GM18517 (cell line): ENCODE measurements at regions not wholly inside any gene's neighbourhood (a gene's known extent, or its start where the extent isn't known, plus 50 kb on each side); places are given as distances from the start of the nearest gene placed in this dataset.
"Not testable (repeated sequence)": the region's sequence is repeated elsewhere in the genome, so short reads cannot be mapped to it uniquely, and the experiment has no call there.

Source experiments
- ATAC-seq: cut with Tn5 transposase; IDR thresholded peaks from one replicate; pipeline ENCODE4 v1.9.1; 2021; ENCODE audit warnings: mild to moderate bottlenecking, moderate library complexity; ENCODE audit not compliant: unreplicated experiment

DNA sequence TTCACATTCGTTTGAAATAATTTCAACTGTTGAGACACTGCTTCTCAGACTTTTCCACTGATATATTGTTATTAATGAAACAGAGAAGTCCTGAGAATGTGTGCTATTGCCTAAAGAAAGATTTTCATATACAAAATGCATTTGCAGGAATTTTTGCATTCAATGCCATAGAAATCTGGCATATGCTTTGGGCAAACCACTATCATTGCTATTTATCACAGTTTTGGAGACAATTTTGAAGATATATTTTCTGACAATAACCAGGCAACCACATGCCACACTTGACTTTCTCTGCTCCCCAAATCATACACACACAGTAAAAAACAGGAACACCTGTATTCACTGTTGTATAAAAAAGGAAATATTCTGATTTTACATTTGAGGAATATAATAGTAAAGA, 1303.7 kb upstream of the IGFBP7 start:
- ATAC-seq: no peak

- ATAC-seq: no peak
Observed at GRCh38 chr4:58411904-58412303, 1301.7 kb upstream of the IGFBP7 start.

GRCh38 chr4:58406762-58407161, 1296.6 kb upstream of the IGFBP7 start:
- no peak for ATAC-seq

GRCh38 chr4:58368221-58368620, 1258.0 kb upstream of the IGFBP7 start:
- no peak for ATAC-seq

DNA sequence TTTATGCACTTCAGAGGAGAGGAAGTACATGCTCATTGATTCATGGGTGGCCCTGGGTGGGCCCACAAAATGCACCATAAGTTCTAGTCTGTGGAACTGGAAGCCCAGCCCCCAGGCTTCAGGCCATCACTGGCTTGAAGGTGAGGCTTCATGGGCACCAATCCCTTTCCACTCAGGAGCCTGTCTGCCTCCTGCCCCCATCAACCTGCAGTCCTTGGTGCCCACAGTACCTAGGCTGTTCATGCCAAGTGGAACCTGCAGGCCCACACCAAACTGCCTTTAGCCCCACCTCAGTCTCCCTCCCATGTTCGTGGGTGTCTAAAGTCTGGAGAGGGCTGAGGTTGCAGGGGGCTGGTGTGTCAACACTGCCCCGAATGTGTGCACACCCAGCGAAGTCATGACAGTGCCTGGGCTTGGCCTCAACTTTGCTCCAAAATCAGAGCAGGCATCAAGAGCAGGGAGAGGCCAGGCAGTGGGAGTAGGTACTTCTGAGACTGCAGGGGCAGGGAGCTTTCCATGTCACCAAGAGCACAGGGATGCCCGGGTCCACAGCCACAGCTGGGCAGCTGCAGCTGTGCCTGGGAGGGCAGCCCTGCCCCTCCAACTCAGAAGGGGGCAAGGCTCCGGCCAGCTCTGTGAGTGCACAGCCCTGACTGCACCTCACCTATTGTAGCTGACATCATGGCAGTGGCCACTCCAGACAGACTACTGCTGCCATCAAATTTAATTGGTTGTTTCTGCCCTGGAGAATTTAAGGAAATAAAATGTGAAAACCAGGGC, 1250.4 kb upstream of the IGFBP7 start:
- no peak for ATAC-seq

DNA sequence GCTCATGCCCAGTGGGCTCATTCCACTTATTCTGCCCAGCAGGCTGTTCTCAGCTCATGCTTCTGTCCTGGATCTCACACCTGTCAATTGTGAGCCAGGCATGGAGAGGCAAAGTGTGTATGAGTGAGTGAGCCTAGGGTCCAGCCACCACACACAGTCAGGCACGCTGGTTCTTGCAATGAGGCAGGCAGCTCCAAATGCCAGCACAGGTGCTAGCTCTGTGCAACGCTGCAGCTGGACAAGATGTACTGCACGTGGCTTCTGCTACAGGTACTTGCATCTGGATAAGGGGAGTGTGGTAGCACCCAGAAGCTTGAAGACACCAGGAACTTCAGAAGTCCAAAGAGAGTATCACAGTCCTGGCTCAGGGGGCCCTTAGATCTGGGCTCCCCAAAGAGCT, 1249.4 kb upstream of the IGFBP7 start:
- ATAC-seq: no peak

DNA sequence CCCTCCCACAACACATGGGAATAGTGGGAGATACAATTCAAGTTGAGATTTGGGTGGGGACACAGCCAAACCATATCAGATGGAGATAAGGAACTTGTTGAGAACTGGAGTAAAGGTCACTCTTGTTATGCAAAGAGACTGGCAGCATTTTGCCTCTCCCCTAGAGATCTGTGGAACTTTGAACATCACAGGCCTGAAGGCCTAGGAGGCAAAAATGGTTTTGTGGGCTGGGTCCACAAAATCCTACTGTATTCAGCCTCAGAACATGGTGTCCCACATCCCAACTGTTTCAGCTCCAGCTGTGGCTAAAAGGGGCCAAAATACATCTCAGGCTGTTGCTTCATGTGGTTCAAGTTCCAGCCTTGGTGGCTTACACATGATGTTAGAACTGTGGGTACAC, 1247.8 kb upstream of the IGFBP7 start:
- no peak for ATAC-seq

DNA sequence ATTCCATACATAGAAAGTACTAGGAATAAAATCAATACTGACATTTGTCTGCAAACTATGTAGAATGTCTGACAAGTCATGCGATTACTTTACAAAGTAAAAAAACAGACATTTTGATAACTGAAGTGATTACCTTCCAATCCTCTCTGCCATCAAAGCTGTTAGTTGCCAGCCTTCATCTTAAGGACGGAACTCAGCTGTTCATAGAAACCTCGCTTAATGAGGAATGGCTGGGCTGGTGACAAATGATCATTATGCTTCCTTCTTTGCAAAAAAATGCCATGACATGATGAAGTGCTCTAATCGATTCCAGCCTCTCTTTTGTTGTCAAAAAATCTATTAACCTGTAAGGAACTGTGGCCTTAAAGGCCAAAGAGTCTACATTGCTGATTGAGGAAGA, 1214.9 kb upstream of the IGFBP7 start:
- no peak for ATAC-seq

DNA sequence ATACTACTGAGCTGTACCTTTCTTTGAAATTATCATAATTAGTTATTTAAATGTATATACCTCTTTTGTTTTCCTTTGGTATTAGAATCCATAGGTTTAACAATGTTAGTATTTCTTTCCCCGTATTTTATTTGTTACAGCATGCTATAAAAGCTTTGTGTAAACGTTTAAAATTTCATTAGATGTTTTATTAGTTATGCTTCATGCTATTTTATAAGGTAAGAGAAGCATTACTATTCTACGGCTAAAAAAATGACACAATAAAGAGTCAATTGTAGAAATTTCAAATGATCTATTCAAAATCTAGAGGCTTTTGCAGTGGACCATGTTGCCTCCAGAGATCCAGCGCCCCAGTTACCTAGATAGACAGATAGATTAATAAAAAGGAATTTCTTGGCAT, 1203.3 kb upstream of the IGFBP7 start:
- no peak for ATAC-seq

DNA sequence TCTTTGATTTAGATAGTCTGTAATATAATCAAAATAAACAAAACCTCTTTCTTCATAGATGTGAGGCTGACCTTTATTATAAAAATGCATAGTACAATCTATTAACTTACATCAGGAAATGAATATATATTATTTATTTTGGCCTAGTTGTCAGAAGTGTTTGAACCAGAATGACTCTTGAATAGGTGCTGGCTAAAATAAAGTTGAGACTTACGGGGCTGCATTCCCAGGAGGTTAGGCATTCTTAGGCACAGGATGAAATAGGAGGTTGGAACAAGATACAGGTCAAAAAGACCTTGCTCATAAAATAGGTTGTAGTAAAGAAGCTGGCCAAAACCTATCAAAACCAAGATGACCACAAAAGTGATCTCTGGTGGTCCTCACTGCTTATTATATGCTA, 1193.3 kb upstream of the IGFBP7 start:
- ATAC-seq: no peak

- ATAC-seq: no peak
Observed at GRCh38 chr4:58301376-58301999, 1191.3 kb upstream of the IGFBP7 start.

- ATAC-seq: no peak
Observed at GRCh38 chr4:58286335-58286734, 1176.2 kb upstream of the IGFBP7 start.

DNA sequence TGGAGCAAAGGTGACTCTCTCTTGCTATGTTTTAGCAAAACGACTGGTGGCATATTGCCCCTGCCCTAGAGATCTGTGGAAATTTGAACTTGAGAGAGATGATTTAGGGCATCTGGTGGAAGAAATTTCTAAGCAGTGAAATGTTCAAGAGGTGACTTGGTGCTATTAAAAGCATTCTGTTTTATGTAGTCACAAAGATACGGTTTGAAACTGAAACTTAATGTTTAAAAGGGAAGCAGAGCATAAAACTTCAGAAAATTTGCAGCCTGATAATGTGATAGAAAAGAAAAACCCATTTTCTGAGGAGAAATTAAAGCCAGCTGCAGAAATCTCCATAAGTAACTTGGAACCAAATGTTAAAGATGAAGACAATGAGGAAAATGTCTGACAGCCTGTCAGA, 1170.7 kb upstream of the IGFBP7 start:
- not testable (repeated sequence) for ATAC-seq

DNA sequence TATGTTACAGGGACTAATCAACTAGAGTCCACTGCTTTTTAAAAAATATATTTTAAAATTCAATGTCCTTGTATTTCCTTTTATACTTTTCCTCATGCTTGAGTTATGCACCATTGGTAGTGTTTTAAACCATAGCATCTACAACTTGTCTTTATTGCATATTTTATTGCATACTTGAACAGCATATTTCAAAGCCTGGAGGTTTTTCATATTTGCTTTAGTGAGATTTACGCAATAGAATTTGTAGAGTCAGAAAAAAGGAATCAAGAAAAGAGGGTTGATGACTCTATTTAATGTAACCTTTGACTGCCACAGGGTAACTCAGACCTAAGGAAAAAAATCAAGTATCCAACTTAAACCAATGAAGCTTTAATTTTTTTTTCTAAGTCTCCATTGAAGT, 1165.7 kb upstream of the IGFBP7 start:
- ATAC-seq: no peak

DNA sequence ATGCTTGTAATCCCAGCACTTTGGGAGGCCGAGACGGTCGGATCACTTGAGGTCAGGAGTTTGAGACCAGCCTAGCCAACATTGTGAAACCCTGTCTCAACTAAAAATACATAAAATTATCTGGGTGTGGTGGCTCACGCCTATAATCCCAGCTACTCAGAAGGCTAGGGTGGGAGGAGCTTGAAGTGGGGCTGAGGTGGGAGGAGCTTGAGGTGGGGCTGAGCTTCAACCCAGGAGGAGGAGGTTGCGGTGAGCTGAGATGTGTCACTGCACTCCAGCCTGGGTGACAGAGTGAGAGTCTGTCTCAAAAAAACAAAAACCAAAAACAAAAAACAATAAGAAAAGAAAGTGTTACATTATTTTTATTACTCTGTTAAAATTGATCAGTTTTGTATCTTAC, 1164.4 kb upstream of the IGFBP7 start:
- no peak for ATAC-seq

- no peak for ATAC-seq
Observed at GRCh38 chr4:58272311-58272710, 1162.1 kb upstream of the IGFBP7 start.

DNA sequence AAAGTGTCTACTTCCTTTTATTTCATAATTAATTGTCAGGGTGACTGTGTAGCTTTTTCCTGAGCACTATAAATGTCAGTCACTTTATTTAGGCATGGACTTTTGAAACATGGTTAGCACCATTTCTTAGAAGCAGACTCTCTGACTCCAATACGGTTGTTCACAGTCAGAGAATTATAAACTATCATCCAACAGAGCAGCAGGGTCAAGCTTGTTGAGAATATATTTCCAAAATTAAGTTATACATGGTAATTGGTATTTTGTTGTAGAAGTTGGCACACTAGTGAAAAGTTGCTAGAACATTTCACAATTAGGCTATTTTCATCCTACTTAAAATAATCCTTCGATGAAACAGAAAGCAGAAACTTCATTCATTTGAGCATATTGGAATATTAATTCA, 1155.5 kb upstream of the IGFBP7 start:
- ATAC-seq: no peak

DNA sequence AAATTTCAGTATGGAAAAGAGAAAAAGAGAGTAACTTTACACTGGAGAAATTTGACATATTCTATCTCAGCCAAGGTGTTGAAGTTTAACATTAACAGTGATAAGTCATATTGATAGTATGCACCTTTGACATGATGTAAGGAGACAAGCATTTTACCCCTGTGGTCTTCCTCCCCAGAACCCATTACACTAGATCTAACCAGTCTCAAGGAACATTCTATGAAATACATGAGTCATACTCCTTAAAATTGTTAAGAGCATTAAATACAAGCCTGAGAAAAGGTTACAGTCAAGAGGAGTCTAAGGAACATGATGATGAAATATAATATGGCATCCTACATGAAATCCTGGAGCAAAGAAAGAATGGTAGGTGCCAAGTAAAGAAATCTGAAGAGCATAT, 1151.3 kb upstream of the IGFBP7 start:
- ATAC-seq: no peak

DNA sequence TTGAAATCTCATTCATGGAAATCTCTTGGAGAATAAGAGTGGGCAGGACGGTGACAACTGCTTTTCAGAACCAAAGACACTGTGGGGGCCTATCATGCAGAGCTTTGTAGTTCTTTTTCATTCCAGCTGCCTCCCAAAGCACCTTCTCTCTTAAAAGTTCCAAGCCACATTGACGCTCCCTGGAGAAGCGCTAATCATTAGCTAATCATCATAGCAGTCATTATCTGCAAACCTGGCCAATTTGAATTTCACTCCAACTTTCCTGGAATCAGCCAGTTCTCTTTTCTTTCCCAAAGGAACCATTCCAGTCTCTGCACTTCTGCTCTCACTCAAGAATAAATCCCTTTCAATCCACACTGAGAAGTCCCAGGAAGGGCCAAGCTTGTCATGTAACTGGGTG, 1144.1 kb upstream of the IGFBP7 start:
- no peak for ATAC-seq

DNA sequence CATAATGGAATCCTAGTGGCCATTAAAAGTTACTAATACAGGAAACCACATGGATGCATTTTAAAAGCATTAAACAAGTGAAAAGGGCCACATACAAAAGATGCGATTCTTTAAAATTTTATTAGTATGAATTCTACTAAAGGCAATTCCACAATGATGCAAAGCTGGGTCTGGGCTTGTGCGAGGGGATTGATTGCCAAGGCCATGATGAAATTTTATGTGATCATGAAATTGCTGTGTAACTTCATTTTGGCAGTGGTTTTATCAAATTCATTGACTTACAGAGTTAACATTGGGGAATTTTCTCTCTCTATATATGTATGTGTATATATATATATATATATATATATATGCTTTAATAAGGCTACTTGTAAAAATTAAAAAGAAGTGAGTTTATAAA, 1142.5 kb upstream of the IGFBP7 start:
- ATAC-seq: no peak

DNA sequence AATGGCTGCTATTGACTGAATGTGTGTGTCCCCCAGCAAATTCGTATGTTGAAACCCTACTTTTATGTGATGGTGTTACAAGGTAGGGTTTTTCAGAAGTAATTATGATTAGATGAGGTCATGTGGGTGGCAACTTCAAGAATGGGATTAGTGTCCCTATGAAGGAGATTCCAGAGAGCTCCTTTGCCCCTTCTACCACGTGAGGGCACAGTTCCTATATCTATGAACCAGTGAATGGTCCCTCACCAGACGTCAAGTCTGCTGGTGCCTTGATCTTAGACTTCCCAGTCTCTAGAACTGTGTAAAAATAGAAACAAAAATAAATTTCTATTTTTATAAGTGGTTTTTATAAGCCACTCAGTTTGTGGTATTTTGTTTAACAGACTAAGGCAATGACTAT, 1137.6 kb upstream of the IGFBP7 start:
- ATAC-seq: no peak

GRCh38 chr4:58225460-58225859, 1115.3 kb upstream of the IGFBP7 start:
- no peak for ATAC-seq

GRCh38 chr4:58219179-58219578, 1109.0 kb upstream of the IGFBP7 start:
- no peak for ATAC-seq
